A673 (cell line): ENCODE measurements at regions not wholly inside any gene's neighbourhood (a gene's known extent, or its start where the extent isn't known, plus 50 kb on each side); places are given as distances from the start of the nearest gene placed in this dataset.

Source experiments
- BruUV-seq: library from RNA; stranded (reverse); fragments of 400-500 nt; replicated peaks from 2 replicates; lab custom pipeline; 2021; lab: Mats Ljungman, UMichigan
- CTCF ChIA-PET: fragments of 300-600 bp; sonication (Branson Sonifier 250); formaldehyde crosslinking; loops from one replicate; lab custom pipeline; 2022; ENCODE audit warnings: antibody characterized with exemption; lab: Charles Lee
- POLR2A ChIA-PET: fragments of 300-600 bp; sonication (Branson Sonifier 250); formaldehyde crosslinking; loops from one replicate; lab custom pipeline; 2022; ENCODE audit warnings: antibody characterized with exemption; ENCODE audit not compliant: low non-redundant PET; lab: Charles Lee
- DNase-seq: peaks from one replicate; pipeline ENCODE4 v3.0.0-alpha.2; 2015; ENCODE audit warnings: low spot score
- H3K27ac ChIP-seq: fragments of 200-600 bp; sonication (generic); 2 replicates; pipeline ENCODE4 v1.5.1; 2016; ENCODE audit warnings: mixed run types, low read depth, mild to moderate bottlenecking, mixed read lengths, antibody characterized with exemption, low read length; ENCODE audit not compliant: poor library complexity, severe bottlenecking
- H3K27me3 ChIP-seq: fragments of 200-600 bp; sonication (generic); replicated peaks from 2 replicates; pipeline ENCODE4 v1.6.1; 2017; ENCODE audit warnings: mixed run types, low read depth, mild to moderate bottlenecking, mixed read lengths, antibody characterized with exemption, low read length; ENCODE audit not compliant: insufficient read depth, poor library complexity
- H3K36me3 ChIP-seq: fragments of 200-600 bp; sonication (generic); 2 replicates; pipeline ENCODE4 v1.6.1; 2016; ENCODE audit warnings: mixed run types, mild to moderate bottlenecking, mixed read lengths, antibody characterized with exemption, low read length; ENCODE audit not compliant: insufficient read depth, poor library complexity, severe bottlenecking
- H3K4me1 ChIP-seq: fragments of 200-600 bp; sonication (generic); 2 replicates; pipeline ENCODE4 v1.6.1; 2017; ENCODE audit warnings: mixed run types, mild to moderate bottlenecking, mixed read lengths, antibody characterized with exemption, low read length; ENCODE audit not compliant: insufficient read depth, poor library complexity, severe bottlenecking
- H3K4me3 ChIP-seq: fragments of 200-600 bp; sonication (generic); 2 replicates; pipeline ENCODE4 v1.5.1; 2016; ENCODE audit warnings: low read depth, mixed run types, mild to moderate bottlenecking, mixed read lengths, low read length; ENCODE audit not compliant: poor library complexity, severe bottlenecking
- H3K9me3 ChIP-seq: fragments of 200-600 bp; sonication (generic); 2 replicates; pipeline ENCODE4 v1.6.1; 2016; ENCODE audit warnings: mixed run types, low read depth, mild to moderate bottlenecking, mixed read lengths, antibody characterized with exemption, low read length; ENCODE audit not compliant: poor library complexity, severe bottlenecking
- EZH2 ChIP-seq: fragments of 200-600 bp; sonication (generic); IDR thresholded peaks from 2 replicates; pipeline ENCODE4 v1.6.1; 2017; ENCODE audit warnings: borderline replicate concordance, low read depth, mild to moderate bottlenecking, mixed read lengths, antibody characterized with exemption, low read length; ENCODE audit not compliant: poor library complexity, severe bottlenecking
- intact Hi-C: fragments of 100-400 bp; cut with micrococcal nuclease; formaldehyde crosslinking; loops from one replicate; pipeline ENCODE4 v1.10.0; 2022; ENCODE audit not compliant: unreplicated experiment
- TF ChIP-seq, protein P1 (sequence below): fragments of 300-800, 200-600 bp; sonication (generic); conservative IDR thresholded peaks from 2 replicates; pipeline ENCODE4 v1.5.1; 2017; ENCODE audit warnings: low read depth, mild to moderate bottlenecking, antibody characterized with exemption, low read length, moderate library complexity, mixed read lengths

DNA sequence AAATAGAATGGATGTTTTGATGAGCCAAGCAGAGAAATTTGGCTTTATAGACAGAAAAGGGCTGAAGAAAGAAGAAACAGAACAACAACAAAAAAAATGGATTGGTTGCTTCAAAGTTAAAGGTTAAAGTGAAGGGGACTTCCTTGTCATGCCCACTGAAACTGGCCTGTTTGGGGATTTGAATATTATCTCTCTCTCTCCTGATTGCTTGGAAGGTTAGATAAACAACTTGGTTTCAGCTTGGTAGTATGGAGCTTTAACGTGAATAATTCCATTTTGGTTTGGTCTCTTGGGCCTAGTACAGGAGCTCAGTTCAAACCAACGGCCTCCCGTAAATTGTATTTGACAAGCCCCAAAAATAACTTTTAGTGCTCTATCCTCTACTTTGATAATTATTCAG, 70.8 kb upstream of the MBNL1 start:
- H3K4me3 ChIP-seq, result no peak overlapping the region
- no peak for DNase-seq
- H3K27me3 ChIP-seq, result no peaks in the 10 kb centered on the region
- no peaks in the 10 kb centered on the region for H3K36me3 ChIP-seq
- BruUV-seq, result no TSS peak
- H3K4me1 ChIP-seq, result no peaks in the 10 kb centered on the region
- H3K9me3 ChIP-seq, result no peaks in the 10 kb centered on the region
- ChIA-PET POLR2A (no interaction called here), CTCF (no interaction called here)
- intact Hi-C loops, result no loop called here
- H3K27ac ChIP-seq, result no peak overlapping the region
- no peak for TF ChIP-seq EZH2
- TF ChIP-seq, protein P1, sequence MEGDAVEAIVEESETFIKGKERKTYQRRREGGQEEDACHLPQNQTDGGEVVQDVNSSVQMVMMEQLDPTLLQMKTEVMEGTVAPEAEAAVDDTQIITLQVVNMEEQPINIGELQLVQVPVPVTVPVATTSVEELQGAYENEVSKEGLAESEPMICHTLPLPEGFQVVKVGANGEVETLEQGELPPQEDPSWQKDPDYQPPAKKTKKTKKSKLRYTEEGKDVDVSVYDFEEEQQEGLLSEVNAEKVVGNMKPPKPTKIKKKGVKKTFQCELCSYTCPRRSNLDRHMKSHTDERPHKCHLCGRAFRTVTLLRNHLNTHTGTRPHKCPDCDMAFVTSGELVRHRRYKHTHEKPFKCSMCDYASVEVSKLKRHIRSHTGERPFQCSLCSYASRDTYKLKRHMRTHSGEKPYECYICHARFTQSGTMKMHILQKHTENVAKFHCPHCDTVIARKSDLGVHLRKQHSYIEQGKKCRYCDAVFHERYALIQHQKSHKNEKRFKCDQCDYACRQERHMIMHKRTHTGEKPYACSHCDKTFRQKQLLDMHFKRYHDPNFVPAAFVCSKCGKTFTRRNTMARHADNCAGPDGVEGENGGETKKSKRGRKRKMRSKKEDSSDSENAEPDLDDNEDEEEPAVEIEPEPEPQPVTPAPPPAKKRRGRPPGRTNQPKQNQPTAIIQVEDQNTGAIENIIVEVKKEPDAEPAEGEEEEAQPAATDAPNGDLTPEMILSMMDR, result no peak

DNA sequence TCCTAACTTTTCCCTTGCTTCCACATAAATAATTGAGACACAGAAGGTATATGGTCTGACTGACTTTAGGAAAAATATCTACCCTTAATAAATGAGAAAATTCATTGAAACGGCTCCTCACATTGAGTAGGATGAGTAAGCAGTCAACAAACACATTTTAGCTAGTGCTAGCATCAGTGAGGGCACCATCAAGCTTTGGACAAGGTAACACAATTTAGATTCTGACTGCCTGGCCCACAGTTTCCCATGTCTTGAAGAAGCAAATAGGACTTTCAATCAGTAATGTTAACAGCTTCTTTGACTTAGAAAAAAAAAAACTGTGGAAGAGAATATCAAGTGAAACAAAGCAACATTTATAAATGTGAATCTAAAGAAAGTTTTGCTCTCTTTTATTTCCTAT, 70.1 kb upstream of the MBNL1 start:
- ChIA-PET CTCF (no interaction called here), POLR2A (no interaction called here)
- TF ChIP-seq, protein P1, result no peak
- no peak for TF ChIP-seq EZH2
- no peaks in the 10 kb centered on the region for H3K36me3 ChIP-seq
- H3K4me3 ChIP-seq, result no peak overlapping the region
- no peaks in the 10 kb centered on the region for H3K4me1 ChIP-seq
- intact Hi-C loops, result no loop called here
- H3K27ac ChIP-seq, result no peak overlapping the region
- H3K27me3 ChIP-seq, result no peaks in the 10 kb centered on the region
- no peaks in the 10 kb centered on the region for H3K9me3 ChIP-seq
- no peak for DNase-seq
- BruUV-seq, result no TSS peak

DNA sequence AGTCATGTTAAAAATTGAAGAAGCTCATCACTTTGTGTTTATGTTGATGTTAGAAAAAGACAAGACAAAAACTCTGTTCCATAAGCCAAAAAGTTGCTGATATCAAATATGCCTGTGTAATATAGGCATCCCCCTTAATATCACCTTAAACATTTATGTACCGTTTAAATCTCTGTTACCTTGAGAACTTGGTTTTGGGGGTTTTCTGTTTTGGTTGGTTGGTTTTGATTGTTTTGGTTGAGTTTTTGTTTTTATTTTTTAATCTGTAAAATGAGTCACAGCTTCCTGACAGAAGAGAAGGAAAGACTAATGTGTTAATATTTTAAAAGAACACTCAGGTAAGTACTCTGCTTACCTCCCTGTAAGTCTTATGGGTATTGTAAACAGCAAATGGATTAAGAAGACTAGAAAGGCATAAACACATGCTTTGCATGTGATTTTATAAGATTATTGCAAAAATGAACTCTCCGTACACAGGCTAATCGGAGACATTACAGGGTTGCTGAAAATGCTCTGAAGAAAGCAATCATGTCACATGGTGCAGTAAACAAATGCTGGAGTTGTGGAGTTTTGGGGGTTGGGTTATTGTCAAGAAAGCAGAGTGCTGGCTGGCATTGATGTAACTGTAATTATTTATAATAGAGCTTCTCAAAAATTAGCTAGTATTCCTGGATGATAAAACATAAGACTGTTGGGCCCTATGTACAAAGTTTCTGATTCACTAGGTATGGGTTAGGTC, 69.5 kb upstream of the MBNL1 start:
- H3K4me3 ChIP-seq, result no peak overlapping the region
- no peaks in the 10 kb centered on the region for H3K27me3 ChIP-seq
- H3K27ac ChIP-seq, result no peak overlapping the region
- CTCF ChIA-PET, result no interaction called here
- no peak for DNase-seq
- H3K4me1 ChIP-seq, result no peaks in the 10 kb centered on the region
- no TSS peak for BruUV-seq
- H3K36me3 ChIP-seq, result no peaks in the 10 kb centered on the region
- intact Hi-C loops, result no loop called here
- H3K9me3 ChIP-seq, result no peaks in the 10 kb centered on the region
- TF ChIP-seq, protein P1, result no peak
- TF ChIP-seq EZH2, result no peak
- POLR2A ChIA-PET, result no interaction called here
